Liver (tissue), 3 donors: ENCODE measurements at regions not wholly inside any gene's neighbourhood (a gene's known extent, or its start where the extent isn't known, plus 50 kb on each side); places are given as distances from the start of the nearest gene placed in this dataset.

Experiments
- ATF3 ChIP-seq: IDR thresholded peaks from 2 replicates; pipeline ENCODE4 v1.6.1; 2016; ENCODE audit warnings: antibody characterized with exemption
- CTCF ChIP-seq: fragments of 150-350 bp; IDR thresholded peaks from 2 replicates; pipeline ENCODE4 v1.5.1; 2017; ENCODE audit warnings: improper control_type of control experiment, low read depth, low read length; ENCODE audit not compliant: missing input control
- FOXA1 ChIP-seq: IDR thresholded peaks from 2 replicates; pipeline ENCODE4 v1.6.1; 2016; ENCODE audit warnings: antibody characterized with exemption
- GABPA ChIP-seq, 2 donors: IDR thresholded peaks in 1 of 2; conservative IDR thresholded peaks in 1 of 2; 2 replicates each; pipeline ENCODE4 v1.6.1; 2016; ENCODE audit warnings: antibody characterized with exemption in 2 of 2, mild to moderate bottlenecking in 1 of 2, moderate library complexity in 1 of 2
- JUND ChIP-seq, 2 donors: IDR thresholded peaks; 2 replicates each; pipeline ENCODE4 v1.6.1; 2016; ENCODE audit warnings: antibody characterized with exemption in 2 of 2
- MAX ChIP-seq: IDR thresholded peaks from 2 replicates; pipeline ENCODE4 v1.6.1; 2016; ENCODE audit warnings: antibody characterized with exemption
- REST ChIP-seq: IDR thresholded peaks from 2 replicates; pipeline ENCODE4 v1.6.1; 2016; ENCODE audit warnings: antibody characterized with exemption, mild to moderate bottlenecking
- RXRA ChIP-seq, 2 donors: IDR thresholded peaks; 2 replicates each; pipeline ENCODE4 v1.6.1; 2017 to 2018; ENCODE audit warnings: antibody characterized with exemption in 2 of 2, mild to moderate bottlenecking in 1 of 2
- SP1 ChIP-seq: IDR thresholded peaks from 2 replicates; pipeline ENCODE4 v1.6.1; 2018; ENCODE audit warnings: antibody characterized with exemption, mild to moderate bottlenecking
- YY1 ChIP-seq: IDR thresholded peaks from 2 replicates; pipeline ENCODE4 v1.6.1; 2016; ENCODE audit warnings: antibody characterized with exemption, mild to moderate bottlenecking
- ZBTB33 ChIP-seq: IDR thresholded peaks from 2 replicates; pipeline ENCODE4 v1.6.1; 2016; ENCODE audit warnings: antibody characterized with exemption
- donor health status: healthy.
- donor health status: healthy.

GRCh38 chr2:107340955-107341354, 455.0 kb upstream of the ST6GAL2 start:
- no peak for TF ChIP-seq CTCF
- TF ChIP-seq YY1, result no peak
- no peak for TF ChIP-seq ATF3
- no peak for TF ChIP-seq SP1
- no peak for TF ChIP-seq ZBTB33
- TF ChIP-seq JUND (IDR thresholded peaks at IDR 0.05), result no peak
- no peak for TF ChIP-seq RXRA (IDR thresholded peaks at IDR 0.05)
- TF ChIP-seq MAX, result no peak
- no peak for TF ChIP-seq FOXA1
- TF ChIP-seq REST, result no peak
- no peak for TF ChIP-seq GABPA (IDR thresholded peaks at IDR 0.05 in 1 of 2, conservative IDR thresholded peaks at IDR 0.05 in 1 of 2)
